Esophagus squamous epithelium (tissue), 4 donors: ENCODE measurements at regions not wholly inside any gene's neighbourhood (a gene's known extent, or its start where the extent isn't known, plus 50 kb on each side); places are given as distances from the start of the nearest gene placed in this dataset.
"Not testable (repeated sequence)": the region's sequence is repeated elsewhere in the genome, so short reads cannot be mapped to it uniquely, and the experiment has no call there.

Source experiments
- CTCF ChIP-seq, 6 experiments: fragments of 450-650 bp in 4 of 6; fragments of 200-600 bp in 2 of 6; sonication (generic) in 2 of 6; IDR thresholded peaks; one replicate each; pipeline ENCODE4 v1.5.1; 2016 to 2019; ENCODE audit warnings: antibody characterized with exemption in 6 of 6, mild to moderate bottlenecking in 4 of 6, moderate library complexity in 4 of 6
- POLR2A ChIP-seq, 4 donors: fragments of 450-650 bp; IDR thresholded peaks; one replicate each; pipeline ENCODE4 v1.6.1; 2017; ENCODE audit warnings: antibody characterized with exemption in 4 of 4, mild to moderate bottlenecking in 4 of 4, moderate library complexity in 3 of 4

- not testable (repeated sequence) for TF ChIP-seq CTCF, POLR2A (IDR thresholded peaks at IDR 0.05)
These were observed 323.6 kb upstream of the PLGLB1 start for GRCh38 chr2:87345283-87345682.
